ENCODE measurements at regions not wholly inside any gene's neighbourhood (a gene's known extent, or its start where the extent isn't known, plus 50 kb on each side); places are given as distances from the start of the nearest gene placed in this dataset.

DNA sequence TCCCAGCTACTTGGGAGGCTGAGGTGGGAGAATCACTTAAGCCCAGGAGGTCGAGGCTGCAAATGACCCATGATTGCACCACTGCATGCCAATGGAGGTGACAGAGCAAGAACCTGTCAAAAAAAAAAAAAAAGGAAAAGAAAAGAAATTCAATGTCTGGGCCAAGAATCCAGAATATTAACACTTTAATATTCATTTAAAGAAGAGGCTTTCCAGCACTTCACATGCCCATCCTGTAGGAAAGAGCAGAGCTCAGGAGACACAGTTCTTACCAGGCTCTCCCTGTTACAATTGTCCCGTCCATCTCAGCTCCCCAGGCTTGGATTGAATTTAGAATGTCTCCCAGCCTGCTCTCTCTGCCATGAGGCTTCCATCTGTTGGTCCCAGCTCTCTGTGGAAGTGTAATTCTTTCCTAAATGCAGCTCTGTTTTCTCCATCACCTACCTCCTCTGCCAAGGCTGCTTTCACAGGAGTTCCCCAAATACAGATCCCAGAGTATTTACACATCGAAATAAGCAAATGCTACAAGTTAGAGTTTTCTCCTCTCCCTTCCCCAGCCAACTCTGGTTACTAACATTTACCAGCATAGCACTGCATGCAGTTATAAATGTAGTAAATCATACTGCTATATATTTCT lies 116.6 kb upstream of the CDC42BPA start:
- TF ChIP-seq, protein P1, sequence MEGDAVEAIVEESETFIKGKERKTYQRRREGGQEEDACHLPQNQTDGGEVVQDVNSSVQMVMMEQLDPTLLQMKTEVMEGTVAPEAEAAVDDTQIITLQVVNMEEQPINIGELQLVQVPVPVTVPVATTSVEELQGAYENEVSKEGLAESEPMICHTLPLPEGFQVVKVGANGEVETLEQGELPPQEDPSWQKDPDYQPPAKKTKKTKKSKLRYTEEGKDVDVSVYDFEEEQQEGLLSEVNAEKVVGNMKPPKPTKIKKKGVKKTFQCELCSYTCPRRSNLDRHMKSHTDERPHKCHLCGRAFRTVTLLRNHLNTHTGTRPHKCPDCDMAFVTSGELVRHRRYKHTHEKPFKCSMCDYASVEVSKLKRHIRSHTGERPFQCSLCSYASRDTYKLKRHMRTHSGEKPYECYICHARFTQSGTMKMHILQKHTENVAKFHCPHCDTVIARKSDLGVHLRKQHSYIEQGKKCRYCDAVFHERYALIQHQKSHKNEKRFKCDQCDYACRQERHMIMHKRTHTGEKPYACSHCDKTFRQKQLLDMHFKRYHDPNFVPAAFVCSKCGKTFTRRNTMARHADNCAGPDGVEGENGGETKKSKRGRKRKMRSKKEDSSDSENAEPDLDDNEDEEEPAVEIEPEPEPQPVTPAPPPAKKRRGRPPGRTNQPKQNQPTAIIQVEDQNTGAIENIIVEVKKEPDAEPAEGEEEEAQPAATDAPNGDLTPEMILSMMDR (IDR thresholded peaks at IDR 0.05; ENCODE audit: low read depth, low read length): no peak
- TF ChIP-seq EZH2phosphoT487 (IDR thresholded peaks at IDR 0.05; ENCODE audit: low read depth): no peak
